ENCODE measurements at regions not wholly inside any gene's neighbourhood (a gene's known extent, or its start where the extent isn't known, plus 50 kb on each side); places are given as distances from the start of the nearest gene placed in this dataset.

DNA sequence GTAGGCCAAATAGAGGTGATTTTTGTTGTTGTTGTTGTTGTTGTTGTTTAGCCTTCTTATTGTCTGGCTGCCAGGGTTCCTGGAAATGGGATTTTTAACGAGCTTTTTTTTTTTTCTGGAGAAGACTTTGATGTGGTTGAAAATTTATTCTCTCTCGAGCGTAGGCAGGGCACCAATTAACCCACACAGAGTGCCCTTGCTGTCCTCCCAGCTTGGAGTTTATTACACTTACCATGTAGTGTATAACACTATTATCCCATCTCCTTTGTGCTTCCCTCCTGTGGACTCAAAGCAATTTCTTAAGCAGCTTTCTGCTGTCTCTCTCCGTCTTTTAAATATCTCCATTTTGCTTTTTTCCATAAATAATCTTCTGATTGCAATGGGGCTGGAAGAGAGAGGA, 57.4 kb downstream of the OR2K2 start:
- no peaks in the 10 kb centered on the region for H4K20me1 ChIP-seq (ENCODE audit: insufficient read depth, low read length)
- no peak overlapping the region for H2AFZ ChIP-seq (replicated peaks; ENCODE audit: low read length, poor library complexity)
- no peak overlapping the region for H3K56ac ChIP-seq (ENCODE audit: extremely low read depth, insufficient read depth, low read length)
- no peak overlapping the region for H3K4me2 ChIP-seq (ENCODE audit: low read depth, low read length)
- POLR2A ChIA-PET (ENCODE audit: unreplicated experiment): no interaction called here
- H3K18ac ChIP-seq (ENCODE audit: low read depth, low read length): no peak overlapping the region
- no peak overlapping the region for H2BK5ac ChIP-seq (ENCODE audit: low read depth, low read length, poor library complexity, severe bottlenecking)
- no peak overlapping the region for H2AK5ac ChIP-seq (ENCODE audit: low read depth, low read length)
- no peak overlapping the region for H3K4me3 ChIP-seq (ENCODE audit: insufficient read depth, low read depth, low read length)
- in situ Hi-C loops (cut with MboI; ENCODE audit: low sequenced_read_pairs) (no loop called here), dilution Hi-C loops (cut with HindIII; ENCODE audit: low sequenced_read_pairs, unreplicated experiment) (no loop called here), intact Hi-C loops (cut with micrococcal nuclease) (no loop called here)
- no peak overlapping the region for H3K23ac ChIP-seq (ENCODE audit: low read depth, low read length)
- no CpG with 5 or more reads among the region's 4 CpGs for WGBS, 2 experiments (ENCODE audit: extremely low coverage in 2 of 2, insufficient read length in 1 of 2)
- no peak overlapping the region for H2AK9ac ChIP-seq (replicated peaks; ENCODE audit: low read depth, low read length, poor library complexity)
- H3K27me3 ChIP-seq (ENCODE audit: control insufficient read depth, insufficient read depth, low read length): no peaks in the 10 kb centered on the region
- H3K9me1 ChIP-seq (ENCODE audit: insufficient read depth, low read length): 0 out of 2 replicates have a peak, but pooled peaks cover 2% of the 10 kb centered on the region
- no peak overlapping the region for H3K27ac ChIP-seq (ENCODE audit: insufficient read depth, low read length)
- no peaks in the 10 kb centered on the region for H3K9me3 ChIP-seq (ENCODE audit: control insufficient read depth, insufficient read depth, low read length)
- CTCF ChIA-PET: interaction anchor here (0.6 to 0.7 kb wide), 2 partner anchors 10 to 359 kb away, joined by 3 to 4 read pairs; no protein-coding TSS in a partner anchor
- H4K8ac ChIP-seq (ENCODE audit: low read depth in 2 of 2, low read length in 2 of 2): no peak overlapping the region
- H3K14ac ChIP-seq (replicated peaks; ENCODE audit: low read depth, low read length): no peak overlapping the region
- H2BK120ac ChIP-seq (ENCODE audit: low read depth, low read length): no peak overlapping the region
- DNase-seq (no peak), ATAC-seq (ENCODE audit: low read depth) (no peak)
- no peak overlapping the region for H2BK15ac ChIP-seq (ENCODE audit: low read depth, low read length)
- no peak overlapping the region for H4K5ac ChIP-seq (ENCODE audit: low read depth, low read length)
- H2BK20ac ChIP-seq (ENCODE audit: low read depth, low read length): no peak overlapping the region
- no peaks in the 10 kb centered on the region for H3K36me3 ChIP-seq (ENCODE audit: control insufficient read depth, insufficient read depth, low read length)
- H3K4me1 ChIP-seq (ENCODE audit: control insufficient read depth, insufficient read depth, low read length): peaks cover 2% of the 10 kb centered on the region; the same call in 1 of the 2 replicates
- H3K79me1 ChIP-seq (ENCODE audit: low read depth in 1 of 2, low read length in 2 of 2): no peaks in the 10 kb centered on the region
- TF ChIP-seq, protein P1, sequence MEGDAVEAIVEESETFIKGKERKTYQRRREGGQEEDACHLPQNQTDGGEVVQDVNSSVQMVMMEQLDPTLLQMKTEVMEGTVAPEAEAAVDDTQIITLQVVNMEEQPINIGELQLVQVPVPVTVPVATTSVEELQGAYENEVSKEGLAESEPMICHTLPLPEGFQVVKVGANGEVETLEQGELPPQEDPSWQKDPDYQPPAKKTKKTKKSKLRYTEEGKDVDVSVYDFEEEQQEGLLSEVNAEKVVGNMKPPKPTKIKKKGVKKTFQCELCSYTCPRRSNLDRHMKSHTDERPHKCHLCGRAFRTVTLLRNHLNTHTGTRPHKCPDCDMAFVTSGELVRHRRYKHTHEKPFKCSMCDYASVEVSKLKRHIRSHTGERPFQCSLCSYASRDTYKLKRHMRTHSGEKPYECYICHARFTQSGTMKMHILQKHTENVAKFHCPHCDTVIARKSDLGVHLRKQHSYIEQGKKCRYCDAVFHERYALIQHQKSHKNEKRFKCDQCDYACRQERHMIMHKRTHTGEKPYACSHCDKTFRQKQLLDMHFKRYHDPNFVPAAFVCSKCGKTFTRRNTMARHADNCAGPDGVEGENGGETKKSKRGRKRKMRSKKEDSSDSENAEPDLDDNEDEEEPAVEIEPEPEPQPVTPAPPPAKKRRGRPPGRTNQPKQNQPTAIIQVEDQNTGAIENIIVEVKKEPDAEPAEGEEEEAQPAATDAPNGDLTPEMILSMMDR (conservative IDR thresholded peaks at IDR 0.05; ENCODE audit: low read depth, low read length): no peak
- no peak for TF ChIP-seq SMC3 (IDR thresholded peaks at IDR 0.05; ENCODE audit: low read depth, low read length)
- BruUV-seq (replicated peaks): no TSS peak
- H3K9ac ChIP-seq (ENCODE audit: low read depth, low read length): no peak overlapping the region
- H3K4ac ChIP-seq (ENCODE audit: low read depth, low read length): no peak overlapping the region
- no peak overlapping the region for H4K91ac ChIP-seq (ENCODE audit: insufficient read depth, low read depth, low read length)

Measured in IMR-90 (cell line).